GM18909 (cell line): ENCODE measurements at regions not wholly inside any gene's neighbourhood (a gene's known extent, or its start where the extent isn't known, plus 50 kb on each side); places are given as distances from the start of the nearest gene placed in this dataset.
"Not testable (repeated sequence)": the region's sequence is repeated elsewhere in the genome, so short reads cannot be mapped to it uniquely, and the experiment has no call there.

Source experiments
- ATAC-seq: cut with Tn5 transposase; IDR thresholded peaks from one replicate; pipeline ENCODE4 v1.9.1; 2021; ENCODE audit warnings: mild to moderate bottlenecking; ENCODE audit not compliant: unreplicated experiment, poor library complexity

DNA sequence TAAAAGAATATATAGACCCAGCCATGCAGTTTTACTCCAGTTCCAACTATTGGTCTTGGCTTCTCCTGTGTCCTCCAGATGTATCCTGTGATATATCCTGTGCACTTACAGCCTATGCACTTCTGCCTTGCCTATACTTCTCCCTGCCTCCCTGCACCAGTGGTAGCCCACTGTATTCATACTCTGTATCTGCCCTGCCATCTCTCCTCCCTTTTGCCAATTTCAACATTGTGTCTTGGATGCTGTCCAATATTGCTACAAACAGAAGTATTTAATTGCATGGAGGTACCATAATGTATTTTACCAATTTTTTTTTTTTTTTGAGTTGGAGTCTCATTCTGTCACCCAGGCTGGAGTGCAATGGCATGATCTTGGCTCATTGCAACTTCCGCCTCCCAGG, 242.7 kb downstream of the HAPSTR1 start:
- ATAC-seq, result no peak

DNA sequence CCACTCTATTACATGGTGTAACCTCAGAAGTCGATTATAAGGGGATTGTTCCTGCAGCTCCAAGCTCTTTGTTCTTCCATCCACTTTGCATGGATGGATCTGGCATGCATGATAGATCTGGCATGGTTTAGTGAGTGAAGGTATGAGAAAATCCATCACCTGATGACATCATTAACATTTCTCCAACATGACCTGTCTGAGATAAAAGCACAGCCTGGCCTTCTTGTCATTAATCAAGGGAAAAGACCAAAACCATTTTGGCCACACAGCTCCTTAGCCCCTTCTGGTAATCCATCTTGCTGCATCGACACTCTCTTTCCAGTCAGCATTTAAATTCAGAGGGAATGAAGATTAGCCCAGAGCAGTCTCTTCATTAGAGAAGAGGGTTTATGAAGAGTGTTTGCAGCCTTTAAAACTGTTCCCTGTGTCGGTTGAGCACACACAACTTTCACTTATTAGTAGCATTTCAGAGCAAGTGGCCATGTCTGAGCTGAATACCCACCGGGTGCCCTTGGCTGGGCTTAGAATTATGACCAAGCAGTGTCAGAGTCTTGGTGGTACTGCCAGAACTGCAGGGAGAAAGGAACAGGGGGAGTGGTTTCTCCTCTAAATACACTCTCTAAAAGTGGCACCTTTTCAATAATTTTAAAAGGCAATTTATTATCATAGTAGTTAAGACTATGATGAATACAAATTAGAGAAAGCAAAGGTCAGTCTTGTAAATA, 246.0 kb downstream of the HAPSTR1 start:
- no peak for ATAC-seq

DNA sequence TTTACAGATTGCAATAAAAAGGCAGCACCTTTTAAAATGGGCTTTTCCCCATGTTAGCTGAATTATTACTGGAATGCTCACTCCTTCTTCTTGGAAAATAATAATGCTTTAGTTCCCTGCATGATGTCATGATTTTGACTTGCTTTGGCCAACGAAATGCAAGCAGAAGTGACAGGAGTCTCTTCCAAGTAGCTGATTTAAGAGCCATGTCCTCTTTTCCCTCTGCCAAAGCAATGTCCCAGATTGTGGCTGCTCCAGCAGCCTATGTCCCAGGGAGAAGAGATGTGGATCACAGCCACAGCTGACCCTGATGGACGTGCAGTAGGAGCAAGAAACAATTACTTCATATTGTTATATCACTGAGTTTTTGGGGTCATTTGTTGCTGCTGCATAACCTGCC, 246.6 kb downstream of the HAPSTR1 start:
- ATAC-seq, result no peak

DNA sequence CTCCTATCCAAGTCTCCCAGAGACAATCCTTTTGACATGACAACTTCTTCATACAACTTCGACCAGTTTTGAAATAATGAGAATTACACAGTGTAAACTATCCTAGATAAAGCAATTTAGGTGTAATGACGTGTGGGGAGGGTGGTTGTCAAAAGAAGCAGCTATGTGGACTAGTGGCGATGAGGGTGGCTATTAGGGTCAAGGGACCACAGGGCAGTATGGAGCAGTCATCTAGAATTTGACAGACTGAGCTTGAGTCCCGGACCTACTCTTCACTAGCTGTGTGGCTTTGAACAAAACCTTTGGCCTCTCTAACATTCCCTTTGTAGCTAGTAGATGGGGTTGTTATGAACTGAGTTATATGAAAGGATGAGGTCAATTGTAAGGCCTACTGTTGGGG, 247.1 kb downstream of the HAPSTR1 start:
- no peak for ATAC-seq

DNA sequence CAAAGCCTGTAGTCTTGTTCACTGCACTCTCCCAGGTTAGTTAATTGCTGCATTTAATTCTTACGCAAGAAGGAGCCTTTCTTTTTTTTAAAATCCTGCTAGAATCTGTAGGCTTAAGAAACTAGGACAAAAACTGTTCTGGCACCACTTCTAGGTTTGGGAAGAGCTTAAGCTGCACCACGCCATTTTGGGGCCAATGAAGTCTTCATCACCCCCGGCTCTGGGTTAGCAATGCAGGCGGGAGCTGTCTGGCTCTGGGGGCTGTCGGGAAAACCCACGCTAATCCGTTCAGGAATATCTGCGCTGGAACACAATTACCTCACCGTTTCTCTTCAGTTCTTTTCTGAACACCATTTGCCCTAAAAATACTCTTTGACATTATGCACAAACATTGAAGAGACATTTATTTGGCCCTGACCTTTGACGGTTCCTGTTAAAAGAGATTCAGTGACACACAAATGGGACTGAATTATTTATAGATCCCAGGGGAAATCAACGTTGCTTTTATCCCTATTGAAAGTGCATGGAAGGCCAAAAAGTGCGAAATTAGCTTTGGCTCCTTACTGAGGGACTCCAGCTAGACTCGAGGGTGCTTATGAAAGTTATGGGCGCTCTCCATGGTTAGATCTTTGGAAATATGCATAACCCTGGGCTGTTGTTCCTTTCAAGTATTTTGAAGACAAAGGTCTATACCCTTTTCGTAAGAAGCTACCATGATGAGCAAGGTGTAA, 249.2 kb downstream of the HAPSTR1 start:
- no peak for ATAC-seq

DNA sequence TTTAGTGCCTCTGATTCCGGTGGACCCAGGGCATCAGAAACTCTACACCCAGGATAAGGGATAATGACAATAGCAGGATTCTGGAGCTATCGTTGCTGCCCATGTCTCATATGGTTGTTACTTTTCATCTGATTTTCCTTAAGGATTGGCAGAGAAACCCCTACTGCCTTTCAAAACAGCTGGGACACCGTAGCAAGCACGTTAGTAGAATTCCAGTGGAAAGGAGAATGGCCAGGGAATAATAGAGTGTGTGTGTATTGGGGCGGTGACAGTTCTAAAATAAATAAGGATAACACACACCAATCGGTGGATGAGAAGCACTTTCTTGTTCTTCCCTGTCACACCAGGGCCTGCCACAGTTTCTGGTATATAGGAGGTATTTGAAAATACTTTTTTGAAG, 251.8 kb downstream of the HAPSTR1 start:
- no peak for ATAC-seq

DNA sequence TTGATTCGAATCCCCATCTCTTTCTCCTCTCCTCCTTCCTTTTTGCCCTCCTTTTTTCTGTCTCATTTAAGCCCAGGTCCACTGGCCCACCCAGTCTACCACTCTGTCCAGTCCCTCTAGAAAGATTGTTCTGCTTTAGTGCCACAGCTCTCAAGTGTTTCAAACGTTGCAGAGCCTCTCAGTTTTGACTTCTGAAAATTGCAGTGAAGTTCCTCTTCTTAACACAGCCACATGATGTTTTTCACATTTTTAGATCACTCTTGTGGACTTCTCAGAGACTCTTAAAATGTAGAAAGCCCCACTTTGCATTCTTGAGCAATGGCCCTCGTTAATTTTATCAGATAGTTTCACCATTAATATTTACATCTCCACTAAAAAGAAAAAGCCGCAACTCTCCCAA, 253.1 kb downstream of the HAPSTR1 start:
- ATAC-seq, result no peak

DNA sequence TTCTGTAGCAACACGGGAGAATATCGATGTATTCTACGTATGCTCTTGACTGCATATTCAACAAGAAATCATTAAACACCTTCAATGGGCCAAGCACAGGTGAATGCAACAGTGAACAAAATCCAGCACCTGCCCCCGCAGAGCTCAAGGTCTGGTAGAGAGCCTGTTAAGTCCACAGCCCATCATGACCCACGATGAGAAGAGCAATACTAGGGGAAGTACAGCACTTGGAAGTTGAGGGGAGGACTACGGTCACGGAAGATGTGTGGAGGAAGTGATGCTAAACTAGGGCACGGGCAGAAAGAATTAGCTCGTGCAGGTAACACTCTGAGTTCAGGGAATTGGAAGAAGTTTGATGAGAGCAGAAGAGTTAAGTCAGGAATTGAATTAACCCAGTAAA, 253.6 kb downstream of the HAPSTR1 start:
- no peak for ATAC-seq

DNA sequence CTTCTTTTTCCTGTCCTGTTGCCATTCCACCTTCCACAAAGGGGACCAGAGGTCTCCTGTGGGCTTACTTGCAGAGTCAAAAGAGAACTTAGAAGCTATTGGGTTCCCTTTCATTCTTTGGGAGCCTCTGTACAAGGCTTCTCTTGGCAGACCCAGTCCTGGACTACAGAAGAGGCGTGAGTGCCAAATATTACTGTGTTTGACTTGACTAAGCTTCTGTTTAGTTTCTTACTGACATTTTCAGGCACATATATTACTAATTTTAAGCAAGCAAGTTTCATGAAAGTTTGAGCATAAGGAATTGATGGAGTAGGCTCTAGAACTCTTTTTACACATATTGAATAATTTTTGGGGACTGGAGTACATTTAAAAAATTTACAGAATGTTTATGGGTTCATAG, 254.4 kb downstream of the HAPSTR1 start:
- no peak for ATAC-seq

DNA sequence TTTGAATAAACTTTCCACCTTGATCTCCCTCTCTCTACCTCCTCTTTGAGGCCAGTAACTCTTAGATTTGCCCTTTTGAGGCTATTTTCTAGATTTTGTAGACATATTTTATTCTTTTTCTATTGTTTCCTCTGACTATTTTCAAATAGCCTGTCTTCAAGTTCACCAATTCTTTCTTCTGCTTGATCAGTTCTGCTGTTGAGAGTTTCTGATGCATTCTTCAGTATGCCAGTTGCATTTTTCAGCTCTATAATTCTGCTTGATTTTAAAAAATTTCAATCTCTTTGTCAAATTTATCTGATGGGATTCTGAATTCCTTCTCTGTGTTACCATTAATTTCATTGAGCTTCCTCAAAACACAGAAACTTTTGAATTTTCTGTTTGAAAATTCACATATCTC, 257.5 kb downstream of the HAPSTR1 start:
- no peak for ATAC-seq

DNA sequence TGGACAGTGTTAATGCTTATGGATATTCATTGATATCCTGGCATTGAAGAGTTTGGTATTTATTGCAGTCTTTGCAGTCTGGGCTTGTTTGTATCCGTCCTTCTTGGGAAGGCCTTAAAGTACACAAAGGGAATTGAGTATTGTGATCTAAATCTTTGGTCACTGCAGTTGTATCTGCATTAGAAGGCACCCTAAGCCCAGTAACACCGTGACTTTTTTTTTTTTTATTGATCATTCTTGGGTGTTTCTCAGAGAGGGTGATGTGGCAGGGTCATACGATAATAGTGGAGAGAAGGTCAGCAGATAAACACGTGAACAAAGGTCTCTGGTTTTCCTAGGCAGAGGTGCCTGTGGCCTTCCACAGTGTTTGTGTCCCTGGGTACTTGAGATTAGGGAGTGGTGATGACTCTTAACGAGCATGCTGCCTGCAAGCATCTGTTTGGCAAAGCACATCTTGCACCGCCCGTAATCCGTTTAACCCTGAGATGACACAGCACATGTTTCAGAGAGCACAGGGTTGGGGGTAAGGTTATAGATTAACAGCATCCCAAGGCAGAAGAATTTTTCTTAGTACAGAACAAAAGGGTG, 258.0 kb downstream of the HAPSTR1 start:
- ATAC-seq, result not testable (repeated sequence)

DNA sequence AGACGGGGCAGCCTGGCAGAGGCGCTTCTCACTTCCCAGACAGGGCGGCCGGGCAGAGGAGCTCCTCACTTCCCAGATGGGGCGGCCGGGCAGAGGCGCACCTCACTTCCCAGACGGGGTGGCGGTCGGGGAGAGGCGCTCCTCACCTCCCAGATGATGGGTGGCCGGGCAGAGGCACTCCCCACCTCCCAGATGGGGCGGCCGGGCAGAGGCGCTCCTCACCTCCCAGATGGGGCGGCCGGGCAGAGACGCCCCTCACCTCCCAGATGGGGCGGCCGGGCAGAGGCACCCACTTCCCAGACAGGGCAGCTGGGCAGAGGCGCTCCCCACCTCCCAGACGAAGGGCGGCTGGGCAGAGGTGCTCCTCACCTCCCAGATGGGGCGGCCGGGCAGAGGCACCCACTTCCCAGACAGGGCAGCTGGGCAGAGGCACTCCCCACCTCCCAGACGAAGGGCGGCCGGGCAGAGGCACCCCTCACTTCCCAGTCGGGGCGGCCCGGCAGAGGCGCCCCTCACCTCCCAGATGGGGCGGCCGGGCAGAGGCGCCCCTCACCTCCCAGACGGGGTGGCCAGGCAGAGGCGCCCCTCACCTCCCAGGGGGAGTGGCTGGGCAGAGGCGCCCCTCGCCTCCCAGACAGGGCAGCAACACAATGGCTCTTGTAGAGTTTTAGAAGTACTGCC, 258.8 kb downstream of the HAPSTR1 start:
- ATAC-seq, result not testable (repeated sequence)

DNA sequence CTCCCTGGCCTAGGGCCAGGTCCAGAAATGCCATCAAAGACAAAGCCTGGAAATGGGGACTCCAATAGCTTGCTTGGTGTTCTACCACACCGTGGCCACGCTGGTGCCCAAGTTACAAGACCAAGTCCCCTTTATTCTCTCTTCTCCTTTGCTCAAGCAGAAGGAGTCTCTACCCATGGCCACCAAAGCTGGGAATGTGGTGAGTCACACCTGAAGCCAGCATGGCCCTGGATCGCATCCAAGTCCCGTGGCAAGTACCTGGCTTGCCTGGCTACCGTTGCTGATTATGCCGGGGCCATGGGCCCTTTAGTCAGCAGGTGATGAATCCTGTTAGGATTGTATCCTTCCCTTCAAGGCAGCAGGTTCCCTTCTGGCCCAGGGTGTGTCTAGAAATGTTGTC, 260.0 kb downstream of the HAPSTR1 start:
- ATAC-seq, result no peak

DNA sequence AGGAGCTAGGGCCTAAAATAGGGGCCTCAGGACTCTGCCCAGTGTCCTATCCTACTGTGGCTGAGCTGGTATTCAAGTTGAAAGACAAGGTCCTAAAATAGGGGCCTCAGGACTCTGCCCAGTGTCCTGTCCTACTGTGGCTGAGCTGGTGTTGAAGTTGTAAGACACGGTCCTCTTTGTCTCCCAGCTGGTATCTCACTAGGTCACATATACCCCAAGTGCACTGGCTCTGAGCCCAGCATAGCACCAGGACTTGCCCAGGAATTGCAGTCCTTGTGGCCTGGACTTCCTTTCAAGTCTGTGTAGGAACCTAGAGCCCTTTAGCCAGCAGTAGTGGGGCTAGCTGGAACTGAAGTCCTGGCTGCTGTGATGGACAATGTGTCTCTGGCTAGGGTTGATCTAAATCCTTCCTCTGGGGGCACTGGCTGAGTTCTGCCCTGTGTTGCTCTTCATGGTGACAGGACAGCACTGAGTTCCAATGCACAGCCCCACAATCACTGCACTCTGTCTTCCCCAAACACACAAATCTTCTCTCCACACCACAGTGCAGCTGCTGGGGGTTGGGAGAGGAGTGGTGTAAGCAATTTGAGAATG, 260.5 kb downstream of the HAPSTR1 start:
- ATAC-seq, result no peak

DNA sequence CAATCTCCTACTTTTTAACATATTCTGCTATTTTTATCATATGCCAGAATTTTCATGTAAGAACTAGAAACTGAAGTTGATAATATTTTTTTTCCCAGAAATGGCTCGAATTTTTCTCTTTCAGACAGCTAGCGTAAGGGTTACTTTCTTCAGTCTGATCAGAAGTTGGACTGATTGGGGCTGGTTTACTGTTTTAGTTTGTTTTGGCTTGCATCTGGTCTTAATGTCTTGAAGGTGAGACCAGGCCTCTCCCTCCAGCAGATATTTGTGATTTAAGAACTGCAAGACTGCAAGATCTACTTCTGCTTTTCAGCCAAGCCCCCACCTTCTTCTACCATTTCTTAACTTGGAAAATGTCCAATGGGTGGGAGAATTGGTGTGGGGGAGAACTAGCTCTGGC, 266.4 kb downstream of the HAPSTR1 start:
- ATAC-seq, result no peak

DNA sequence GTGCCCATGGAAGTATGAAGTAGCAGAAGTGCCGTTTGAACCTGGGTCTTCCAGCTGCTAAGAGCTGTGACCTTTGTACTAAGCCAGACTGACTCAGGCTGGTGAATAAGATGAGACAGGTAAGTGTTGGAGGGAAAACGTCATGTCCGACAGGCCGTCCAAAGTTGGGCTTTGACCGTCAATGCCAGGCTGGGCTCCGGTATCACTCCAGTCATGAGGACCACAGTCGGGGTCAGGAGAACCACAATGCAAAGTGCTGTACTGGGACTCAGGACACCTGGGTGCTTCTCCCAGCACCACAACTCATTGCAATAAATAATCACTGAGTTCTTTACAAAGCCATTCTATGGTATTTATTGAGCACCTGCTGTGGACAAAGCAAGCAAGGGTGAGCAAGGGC, 268.6 kb downstream of the HAPSTR1 start:
- no peak for ATAC-seq

DNA sequence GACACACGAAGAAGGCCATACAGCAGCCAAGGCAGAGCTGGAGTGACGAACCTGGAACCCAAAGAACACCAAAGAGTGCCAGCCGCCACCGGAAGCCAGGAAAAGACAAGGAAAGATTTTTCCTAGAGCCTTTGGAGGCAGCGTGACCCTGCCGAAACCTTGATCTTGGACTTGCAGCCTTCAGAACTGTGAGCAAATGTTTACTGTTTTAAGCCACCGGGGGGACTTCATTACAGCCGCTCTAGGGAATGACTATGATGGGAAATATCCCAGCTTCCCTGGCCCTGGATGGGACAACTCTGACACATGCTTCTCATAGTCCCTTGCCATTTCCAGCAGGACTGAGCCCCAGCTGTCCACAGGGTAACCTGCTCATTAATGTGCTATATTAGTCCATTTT, 270.6 kb downstream of the HAPSTR1 start:
- ATAC-seq, result no peak

DNA sequence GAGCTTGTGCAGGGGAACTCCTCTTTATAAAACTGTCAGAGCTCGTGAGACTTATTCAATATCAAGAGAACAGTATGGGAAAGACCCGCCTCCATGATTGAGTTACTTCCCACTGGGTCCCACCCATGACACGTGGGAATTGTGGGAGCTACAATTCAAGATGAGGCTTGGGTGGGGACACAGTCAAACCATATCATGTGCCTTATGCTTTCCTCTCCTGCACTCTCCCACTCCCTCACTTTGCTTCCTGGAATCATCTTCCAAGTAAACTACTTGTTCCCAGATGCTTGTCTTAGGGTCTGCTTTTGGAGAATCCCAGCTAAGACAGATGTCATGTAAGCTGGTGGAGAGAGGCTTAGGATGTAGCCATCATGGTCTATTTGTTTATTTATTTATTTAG, 271.2 kb downstream of the HAPSTR1 start:
- ATAC-seq, result no peak

DNA sequence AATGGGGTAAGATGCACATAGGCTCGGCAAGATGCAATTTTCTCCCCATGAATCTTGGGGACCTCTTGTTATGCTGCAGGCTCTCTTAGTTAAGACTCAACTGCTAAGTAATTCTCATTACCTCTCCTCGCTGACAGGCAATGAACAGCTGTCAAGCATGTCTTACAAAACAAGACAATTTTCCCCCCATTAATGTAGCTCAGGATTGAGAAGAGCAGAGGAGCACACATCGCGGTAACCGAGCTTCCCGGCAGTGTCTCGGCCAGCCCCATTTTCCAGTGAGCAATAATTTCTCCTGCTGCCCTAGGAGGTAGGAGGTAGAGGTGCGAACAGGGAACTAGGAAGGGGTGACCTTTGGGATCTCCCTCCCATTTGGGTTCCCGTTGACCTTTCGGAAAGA, 272.1 kb downstream of the HAPSTR1 start:
- no peak for ATAC-seq

DNA sequence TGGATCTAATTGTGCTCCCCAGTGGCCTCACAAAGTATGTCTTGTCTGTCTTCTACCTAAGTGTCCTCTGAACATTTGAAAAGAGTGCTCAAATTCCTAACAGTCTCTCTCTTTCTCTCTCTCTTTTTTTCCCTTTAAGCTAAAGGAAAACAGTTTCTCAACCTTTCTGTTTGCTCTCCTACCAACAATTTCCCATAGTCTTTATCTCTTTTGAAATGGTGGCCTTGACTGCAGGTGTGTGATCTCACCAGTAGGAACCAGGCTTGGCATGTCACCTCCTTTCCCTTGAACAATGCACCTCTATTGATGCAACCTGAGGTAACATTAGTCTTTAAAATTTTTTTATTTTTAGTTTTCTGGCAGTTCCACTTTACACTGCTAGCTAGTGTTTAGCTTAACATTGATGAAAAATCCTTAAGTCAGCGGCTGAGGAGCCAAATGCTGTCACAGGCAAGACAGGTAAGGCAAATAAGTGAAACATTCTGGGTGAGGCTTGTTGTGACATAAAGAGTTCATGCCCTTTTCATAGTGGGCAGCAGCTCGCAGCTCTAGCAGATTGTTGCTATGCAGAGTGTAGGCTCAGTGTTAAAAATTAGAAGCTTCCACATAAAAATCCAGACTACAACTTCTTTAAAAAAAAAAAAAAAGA, 273.4 kb downstream of the HAPSTR1 start:
- ATAC-seq, result no peak
